H1 (cell line): ENCODE measurements at regions not wholly inside any gene's neighbourhood (a gene's known extent, or its start where the extent isn't known, plus 50 kb on each side); places are given as distances from the start of the nearest gene placed in this dataset.

Experiments used
- CTCF ChIA-PET: fragments of 300-600 bp; sonication (Branson Sonifier 250); formaldehyde crosslinking; loops from one replicate; lab custom pipeline; 2021; ENCODE audit not compliant: partially characterized antibody; lab: Charles Lee
- POLR2A ChIA-PET: fragments of 300-600 bp; sonication (Branson Sonifier 250); formaldehyde crosslinking; loops from one replicate; lab custom pipeline; 2021; ENCODE audit warnings: inconsistent platforms; ENCODE audit not compliant: partially characterized antibody; lab: Charles Lee
- DNase-seq, 2 experiments: peaks; one replicate each; pipeline versions ENCODE4 v3.0.0 to v3.0.0-alpha.2; 2010 to 2022; ENCODE audit warnings: low spot score in 2 of 2, low read depth in 1 of 2, mixed read lengths in 1 of 2
- FAIRE-seq: peaks from 2 replicates; lab custom pipeline; 2011; peaks lifted over from hg19 to GRCh38; lab: Jason Lieb, UNC
- H2AFZ ChIP-seq: 2 replicates; pipeline ENCODE4 v1.8.1; 2012; ENCODE audit warnings: low read length, inconsistent platforms
- H2AK5ac ChIP-seq: 2 replicates; pipeline ENCODE4 v1.6.1; 2013; ENCODE audit warnings: low read depth, low read length
- H2BK120ac ChIP-seq: replicated peaks from 2 replicates; pipeline ENCODE3; 2013; ENCODE audit warnings: low read depth, low read length, inconsistent platforms
- H2BK12ac ChIP-seq: 2 replicates; pipeline ENCODE4 v1.6.1; 2013; ENCODE audit warnings: low read depth, low read length
- H2BK15ac ChIP-seq: 2 replicates; pipeline ENCODE4 v1.6.1; 2013; ENCODE audit warnings: low read length
- H2BK20ac ChIP-seq: 2 replicates; pipeline ENCODE4 v1.6.1; 2013; ENCODE audit warnings: low read length
- H2BK5ac ChIP-seq: 2 replicates; pipeline ENCODE4 v1.6.1; 2013; ENCODE audit warnings: low read depth, low read length
- H3K14ac ChIP-seq: 2 replicates; pipeline ENCODE4 v1.6.1; 2013; ENCODE audit warnings: inconsistent platforms; ENCODE audit not compliant: insufficient read length
- H3K18ac ChIP-seq: 2 replicates; pipeline ENCODE4 v1.6.1; 2013; ENCODE audit warnings: low read length; ENCODE audit errors: extremely low read depth
- H3K23ac ChIP-seq: 2 replicates; pipeline ENCODE4 v1.6.1; 2013; ENCODE audit warnings: inconsistent platforms; ENCODE audit not compliant: insufficient read length
- H3K23me2 ChIP-seq: 2 replicates; pipeline ENCODE4 v1.6.1; 2013; ENCODE audit warnings: low read depth, low read length
- H3K27ac ChIP-seq: 2 replicates; pipeline ENCODE4 v1.6.1; 2011; ENCODE audit warnings: low read depth, low read length, inconsistent platforms
- H3K27me3 ChIP-seq, 4 experiments: replicated peaks in 1 of 4; 1 replicate in 1 of 4; 2 replicates in 3 of 4; pipeline versions ENCODE4 v1.6.1 to v1.8.1; 2011 to 2013; ENCODE audit warnings: low read length in 3 of 4, mild to moderate bottlenecking in 3 of 4, inconsistent platforms in 2 of 4, mixed read lengths in 2 of 4, moderate library complexity in 1 of 4; ENCODE audit not compliant: control insufficient read depth in 3 of 4, insufficient read depth in 3 of 4; ENCODE audit errors: extremely low read depth in 1 of 4
- H3K36me3 ChIP-seq, 4 experiments: 2 replicates each; pipeline versions ENCODE4 v1.6.1 to v1.8.1; 2011 to 2013; ENCODE audit warnings: mild to moderate bottlenecking in 4 of 4, low read length in 3 of 4, moderate library complexity in 2 of 4, control low read depth in 1 of 4, inconsistent platforms in 1 of 4; ENCODE audit not compliant: insufficient read depth in 4 of 4, control insufficient read depth in 2 of 4
- H3K4ac ChIP-seq: replicated peaks from 2 replicates; pipeline ENCODE3; 2013; ENCODE audit warnings: low read length, low read depth, mixed read lengths, inconsistent platforms; ENCODE audit not compliant: insufficient read length
- H3K4me1 ChIP-seq, 4 experiments: replicated peaks in 1 of 4; 1 replicate in 1 of 4; 2 replicates in 3 of 4; pipeline versions ENCODE4 v1.6.1 to v1.8.1; 2011 to 2013; ENCODE audit warnings: low read length in 3 of 4, inconsistent platforms in 2 of 4, mixed read lengths in 1 of 4; ENCODE audit not compliant: insufficient read depth in 4 of 4, control insufficient read depth in 3 of 4
- H3K4me2 ChIP-seq, 2 experiments: 2 replicates each; pipeline versions ENCODE4 v1.6.1 to v1.8.1; 2011 to 2013; ENCODE audit warnings: low read depth in 2 of 2, low read length in 2 of 2, control low read depth in 1 of 2, inconsistent platforms in 1 of 2, mild to moderate bottlenecking in 1 of 2; ENCODE audit not compliant: insufficient read depth in 1 of 2
- H3K4me3 ChIP-seq, 4 experiments: fragments of 200-600, 300-600 bp in 1 of 4; sonication (generic), shearing (Covaris generic), sonication (Bioruptor Twin) in 1 of 4; 2 replicates each; pipeline versions ENCODE4 v1.5.1 to v1.8.1; 2011 to 2016; ENCODE audit warnings: low read length in 4 of 4, low read depth in 3 of 4, control low read depth in 2 of 4, inconsistent platforms in 2 of 4, mild to moderate bottlenecking in 2 of 4, mixed read lengths in 1 of 4, moderate library complexity in 1 of 4; ENCODE audit not compliant: insufficient read depth in 2 of 4; ENCODE audit errors: extremely low read depth in 1 of 4
- H3K56ac ChIP-seq: replicated peaks from 2 replicates; pipeline ENCODE3; 2013; ENCODE audit warnings: low read depth, mild to moderate bottlenecking, mixed read lengths, low read length, inconsistent platforms; ENCODE audit not compliant: insufficient read length
- H3K79me1 ChIP-seq: 2 replicates; pipeline ENCODE4 v1.6.1; 2013; ENCODE audit warnings: low read depth, low read length, control low read depth
- H3K79me2 ChIP-seq, 2 experiments: 2 replicates each; pipeline versions ENCODE4 v1.6.1 to v1.8.1; 2012 to 2013; ENCODE audit warnings: low read length in 2 of 2, mild to moderate bottlenecking in 2 of 2, inconsistent platforms in 1 of 2; ENCODE audit not compliant: insufficient read depth in 2 of 2, control insufficient read depth in 1 of 2
- H3K9ac ChIP-seq, 4 experiments: replicated peaks in 1 of 4; 1 replicate in 1 of 4; 2 replicates in 3 of 4; pipeline versions ENCODE4 v1.6.1 to v1.8.1; 2011 to 2013; ENCODE audit warnings: low read depth in 3 of 4, low read length in 3 of 4, control low read depth in 2 of 4, mild to moderate bottlenecking in 2 of 4, moderate library complexity in 2 of 4, inconsistent platforms in 1 of 4; ENCODE audit errors: extremely low read depth in 1 of 4
- H3K9me3 ChIP-seq, 2 experiments: 2 replicates each; pipeline versions ENCODE4 v1.6.1 to v1.8.1; 2012 to 2013; ENCODE audit warnings: mild to moderate bottlenecking in 2 of 2, moderate library complexity in 2 of 2, control low read depth in 1 of 2, inconsistent platforms in 1 of 2, low read depth in 1 of 2, low read length in 1 of 2, mixed read lengths in 1 of 2; ENCODE audit not compliant: insufficient read depth in 2 of 2
- H4K20me1 ChIP-seq, 2 experiments: replicated peaks in 1 of 2; 2 replicates each; pipeline versions ENCODE3 to v1.8.1; 2011 to 2013; ENCODE audit warnings: inconsistent platforms in 2 of 2, low read length in 2 of 2, mild to moderate bottlenecking in 1 of 2; ENCODE audit not compliant: insufficient read depth in 2 of 2, control insufficient read depth in 1 of 2
- H4K5ac ChIP-seq: 2 replicates; pipeline ENCODE4 v1.6.1; 2013; ENCODE audit warnings: low read length, low read depth, mixed read lengths, inconsistent platforms; ENCODE audit not compliant: insufficient read length
- H4K8ac ChIP-seq: 2 replicates; pipeline ENCODE4 v1.8.0; 2013; ENCODE audit warnings: mild to moderate bottlenecking, moderate library complexity, low read length, inconsistent platforms; ENCODE audit not compliant: insufficient read depth; ENCODE audit errors: extremely low read depth
- H4K91ac ChIP-seq: replicated peaks from 2 replicates; pipeline ENCODE3; 2013; ENCODE audit warnings: low read length, mixed read lengths, inconsistent platforms; ENCODE audit not compliant: insufficient read length
- CEBPB ChIP-seq: IDR thresholded peaks from 2 replicates; pipeline ENCODE4 v1.6.1; 2012; ENCODE audit warnings: low read depth, low read length
- CHD1 ChIP-seq: IDR thresholded peaks from 2 replicates; pipeline ENCODE4 v1.6.1; 2012; ENCODE audit warnings: low read depth, low read length, improper control_type of control experiment
- EGR1 ChIP-seq: IDR thresholded peaks from 2 replicates; pipeline ENCODE4 v1.6.1; 2011; ENCODE audit warnings: low read depth, low read length, borderline replicate concordance
- EP300 ChIP-seq, 2 experiments: IDR thresholded peaks; 1 replicate in 1 of 2; 2 replicates in 1 of 2; pipeline ENCODE4 v1.6.1; 2011 to 2012; ENCODE audit warnings: low read depth in 2 of 2, low read length in 2 of 2, mild to moderate bottlenecking in 2 of 2, borderline replicate concordance in 1 of 2, inconsistent platforms in 1 of 2, moderate library complexity in 1 of 2
- HDAC6 ChIP-seq: IDR thresholded peaks from one replicate; pipeline ENCODE4 v1.7.1; 2012; ENCODE audit warnings: low read depth, mild to moderate bottlenecking, inconsistent platforms, low read length, moderate library complexity
- KDM5A ChIP-seq: fragments of 200-600 bp; IDR thresholded peaks from 2 replicates; pipeline ENCODE4 v1.7.1; 2012; ENCODE audit warnings: mild to moderate bottlenecking, low read length, inconsistent platforms, mixed read lengths
- MAFK ChIP-seq: IDR thresholded peaks from 2 replicates; pipeline ENCODE4 v1.6.1; 2012; ENCODE audit warnings: low read depth, mild to moderate bottlenecking, improper control_type of control experiment, low read length
- POLR2AphosphoS5 ChIP-seq: IDR thresholded peaks from 2 replicates; pipeline ENCODE4 v1.6.1; 2011; ENCODE audit warnings: low read depth, low read length
- POU5F1 ChIP-seq: IDR thresholded peaks from 2 replicates; pipeline ENCODE4 v1.6.1; 2011; ENCODE audit warnings: low read depth, mild to moderate bottlenecking, low read length, moderate library complexity
- RFX5 ChIP-seq: IDR thresholded peaks from 2 replicates; pipeline ENCODE4 v1.6.1; 2011; ENCODE audit warnings: low read depth, low read length, improper control_type of control experiment, borderline replicate concordance
- SIN3A ChIP-seq, 2 experiments: IDR thresholded peaks in 1 of 2; conservative IDR thresholded peaks in 1 of 2; 2 replicates each; pipeline ENCODE4 v1.6.1; 2011 to 2012; ENCODE audit warnings: low read length in 2 of 2, improper control_type of control experiment in 1 of 2, low read depth in 1 of 2, mild to moderate bottlenecking in 1 of 2
- SIX5 ChIP-seq: IDR thresholded peaks from 2 replicates; pipeline ENCODE4 v1.6.1; 2011; ENCODE audit warnings: mild to moderate bottlenecking, low read depth, low read length
- SUZ12 ChIP-seq: fragments of 200-600 bp; sonication (generic); IDR thresholded peaks from 2 replicates; pipeline ENCODE4 v1.6.1; 2012; ENCODE audit warnings: mild to moderate bottlenecking, inconsistent platforms, low read length, moderate library complexity, mixed read lengths
- WGBS, 2 experiments: shearing (Covaris generic) in 1 of 2; methylation state at CpG; one replicate each; pipeline versions ENCODE4 v1.1.6 to v1.1.7; 2013 to 2015; ENCODE audit warnings: low lambda C conversion rate in 2 of 2, mixed read lengths in 2 of 2, inconsistent platforms in 1 of 2, low coverage in 1 of 2, missing lambda C conversion rate in 1 of 2; ENCODE audit not compliant: insufficient replicate concordance in 2 of 2, insufficient coverage in 1 of 2, insufficient read length in 1 of 2; ENCODE audit errors: extremely low coverage in 1 of 2, missing lambda C conversion rate in 1 of 2; 5-methylcytosine and 5-hydroxymethylcytosine counted together
- TF ChIP-seq, protein P1 (sequence below): IDR thresholded peaks from 2 replicates; pipeline ENCODE4 v1.6.1; 2011; ENCODE audit warnings: low read length, improper control_type of control experiment
- TF ChIP-seq, protein P2 (sequence below): IDR thresholded peaks from 2 replicates; pipeline ENCODE4 v1.6.1; 2012; ENCODE audit warnings: inconsistent platforms

DNA sequence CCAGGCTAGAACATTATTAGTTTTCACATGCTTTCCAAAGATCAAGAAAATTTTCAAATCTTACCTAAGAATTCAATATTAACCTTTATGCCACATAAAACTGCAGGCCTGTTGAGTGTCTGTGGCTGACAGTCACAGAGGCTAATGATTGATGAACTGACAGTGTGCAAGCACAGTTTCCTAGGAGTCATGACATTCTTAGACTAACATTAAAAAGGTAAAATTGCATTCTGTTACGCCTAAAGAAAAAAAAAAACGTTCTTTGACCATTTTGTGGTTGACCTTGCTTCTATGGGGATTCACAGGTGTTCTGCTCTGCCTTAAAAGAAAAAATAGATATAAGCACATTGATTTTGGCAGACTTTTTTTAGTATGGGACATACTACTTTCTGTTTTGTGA lies 1776.2 kb downstream of the PCDH9 start:
- no peak overlapping the region for H3K56ac ChIP-seq
- 80% methylated on average over 2 of the region's 2 CpGs; no CpG with 5 or more reads in 1 of the 2 experiments for WGBS, 2 experiments
- H3K18ac ChIP-seq = no peak overlapping the region
- H4K91ac ChIP-seq = no peak overlapping the region
- H2BK5ac ChIP-seq = no peak overlapping the region
- H3K79me2 ChIP-seq = no peaks in the 10 kb centered on the region
- H2BK12ac ChIP-seq = no peak overlapping the region
- ChIA-PET CTCF (no interaction called here), POLR2A (no interaction called here)
- no peak overlapping the region for H3K4me3 ChIP-seq
- H3K23ac ChIP-seq = no peak overlapping the region
- no peak overlapping the region for H2BK20ac ChIP-seq
- H2BK15ac ChIP-seq = no peak overlapping the region
- H3K36me3 ChIP-seq = no peaks in the 10 kb centered on the region
- H3K27me3 ChIP-seq = no peaks in the 10 kb centered on the region
- H3K79me1 ChIP-seq = no peaks in the 10 kb centered on the region
- no peaks in the 10 kb centered on the region for H3K23me2 ChIP-seq
- no peaks in the 10 kb centered on the region for H3K4me1 ChIP-seq
- no peak overlapping the region for H2AK5ac ChIP-seq
- H2BK120ac ChIP-seq = no peak overlapping the region
- no peak overlapping the region for H4K8ac ChIP-seq
- H3K14ac ChIP-seq = no peak overlapping the region
- no peak for FAIRE-seq
- no peak for DNase-seq
- no peaks in the 10 kb centered on the region for H3K9me3 ChIP-seq
- H2AFZ ChIP-seq = no peak overlapping the region
- no peaks in the 10 kb centered on the region for H4K20me1 ChIP-seq
- H3K27ac ChIP-seq = no peak overlapping the region
- H4K5ac ChIP-seq = no peak overlapping the region
- H3K4me2 ChIP-seq = no peak overlapping the region
- no peak overlapping the region for H3K4ac ChIP-seq
- no peak overlapping the region for H3K9ac ChIP-seq
- no peak for TF ChIP-seq KDM5A
- TF ChIP-seq SIX5 = no peak
- TF ChIP-seq CHD1 = no peak
- TF ChIP-seq SIN3A (conservative IDR thresholded peaks at IDR 0.05 in 1 of 2, IDR thresholded peaks at IDR 0.05 in 1 of 2; ENCODE audit: low read depth in 1 of 2, low read length in 2 of 2) = no peak
- no peak for TF ChIP-seq HDAC6
- no peak for TF ChIP-seq EP300 (IDR thresholded peaks at IDR 0.05; ENCODE audit: borderline replicate concordance in 1 of 2, low read depth in 2 of 2, low read length in 2 of 2)
- TF ChIP-seq, protein P1, sequence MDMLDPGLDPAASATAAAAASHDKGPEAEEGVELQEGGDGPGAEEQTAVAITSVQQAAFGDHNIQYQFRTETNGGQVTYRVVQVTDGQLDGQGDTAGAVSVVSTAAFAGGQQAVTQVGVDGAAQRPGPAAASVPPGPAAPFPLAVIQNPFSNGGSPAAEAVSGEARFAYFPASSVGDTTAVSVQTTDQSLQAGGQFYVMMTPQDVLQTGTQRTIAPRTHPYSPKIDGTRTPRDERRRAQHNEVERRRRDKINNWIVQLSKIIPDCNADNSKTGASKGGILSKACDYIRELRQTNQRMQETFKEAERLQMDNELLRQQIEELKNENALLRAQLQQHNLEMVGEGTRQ = no peak
- TF ChIP-seq POU5F1 = no peak
- no peak for TF ChIP-seq SUZ12
- TF ChIP-seq CEBPB = no peak
- TF ChIP-seq, protein P2, sequence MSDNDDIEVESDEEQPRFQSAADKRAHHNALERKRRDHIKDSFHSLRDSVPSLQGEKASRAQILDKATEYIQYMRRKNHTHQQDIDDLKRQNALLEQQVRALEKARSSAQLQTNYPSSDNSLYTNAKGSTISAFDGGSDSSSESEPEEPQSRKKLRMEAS = no peak
- TF ChIP-seq EGR1 = no peak
- no peak for TF ChIP-seq RFX5
- no peak for TF ChIP-seq POLR2AphosphoS5
- TF ChIP-seq MAFK = no peak
